ENCODE measurements at regions not wholly inside any gene's neighbourhood (a gene's known extent, or its start where the extent isn't known, plus 50 kb on each side); places are given as distances from the start of the nearest gene placed in this dataset.

DNA sequence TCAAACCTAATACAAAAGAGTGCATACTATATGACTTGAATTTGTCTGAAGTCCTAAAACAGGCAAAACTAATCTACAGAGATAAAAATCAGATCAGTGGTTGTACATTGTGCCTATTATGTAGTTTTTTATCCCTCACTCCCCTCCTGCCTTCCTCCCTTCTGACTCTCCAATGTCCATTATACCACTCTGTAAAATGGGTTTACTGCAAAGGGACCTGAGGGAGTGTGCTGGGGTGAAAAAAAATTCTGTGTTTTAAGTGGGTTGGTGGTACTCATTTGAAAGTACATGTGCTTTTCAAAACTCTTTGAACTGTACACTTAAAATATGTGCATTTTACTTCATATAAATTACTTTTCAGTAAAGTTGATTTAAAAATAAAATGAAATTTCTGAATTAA lies 89.0 kb upstream of the UBE2E3 start:
- no peak overlapping the region for H2AFZ ChIP-seq (ENCODE audit: low read depth, low read length, severe bottlenecking)
- no peaks in the 10 kb centered on the region for H3K79me2 ChIP-seq (ENCODE audit: insufficient read depth, low read length)
- H3K4me2 ChIP-seq (ENCODE audit: low read depth, low read length, poor library complexity, severe bottlenecking), result no peak overlapping the region
- no peaks in the 10 kb centered on the region for H3F3A ChIP-seq (ENCODE audit: insufficient read depth)
- no peak for TF ChIP-seq CTCF (IDR thresholded peaks at IDR 0.05; ENCODE audit: insufficient read depth, low read length, poor library complexity, severe bottlenecking)
- TF ChIP-seq EZH2phosphoT487 (conservative IDR thresholded peaks at IDR 0.05; ENCODE audit: low read length), result no peak
- H3K9ac ChIP-seq (ENCODE audit: low read length), result no peak overlapping the region
- no peaks in the 10 kb centered on the region for H3K27me3 ChIP-seq (ENCODE audit: low read length)
- H3K4me3 ChIP-seq (ENCODE audit: insufficient read depth, low read length, poor library complexity, severe bottlenecking), result no peak overlapping the region
- no peaks in the 10 kb centered on the region for H3K9me3 ChIP-seq (ENCODE audit: insufficient read depth, low read length)
- no peaks in the 10 kb centered on the region for H3K9me2 ChIP-seq (replicated peaks; ENCODE audit: insufficient read depth, low read length)
- H3K27ac ChIP-seq (ENCODE audit: low read depth, low read length), result no peak overlapping the region
- H3K36me3 ChIP-seq (ENCODE audit: low read length), result no peaks in the 10 kb centered on the region
- H4K20me1 ChIP-seq (ENCODE audit: low read depth, low read length), result no peaks in the 10 kb centered on the region

DNA sequence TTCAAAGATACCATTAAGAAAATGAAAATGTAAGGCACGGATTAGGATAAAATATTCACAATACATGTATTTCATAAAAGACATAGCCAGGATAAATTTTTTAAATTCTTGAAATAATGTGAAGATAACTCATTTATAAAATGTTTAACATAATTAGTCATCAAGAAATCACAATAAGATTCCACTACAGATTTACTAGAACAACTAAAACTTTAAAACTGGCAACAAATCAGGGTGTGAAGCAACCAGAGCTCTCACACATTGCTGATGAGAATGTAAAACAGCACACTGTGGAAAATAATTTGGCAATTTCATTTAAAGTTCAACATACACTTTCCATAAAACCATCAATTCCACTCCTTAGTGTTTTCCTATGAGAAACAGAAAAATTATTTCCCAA lies 89.6 kb upstream of the UBE2E3 start:
- no peak for TF ChIP-seq EZH2phosphoT487 (conservative IDR thresholded peaks at IDR 0.05; ENCODE audit: low read length)
- TF ChIP-seq CTCF (IDR thresholded peaks at IDR 0.05; ENCODE audit: insufficient read depth, low read length, poor library complexity, severe bottlenecking), result no peak
- Histone ChIP-seq H3K4me2 (ENCODE audit: low read depth, low read length, poor library complexity, severe bottlenecking) (no peak overlapping the region), H3K36me3 (ENCODE audit: low read length) (no peaks in the 10 kb centered on the region), H4K20me1 (ENCODE audit: low read depth, low read length) (no peaks in the 10 kb centered on the region), H3K9ac (ENCODE audit: low read length) (no peak overlapping the region), H3F3A (ENCODE audit: insufficient read depth) (no peaks in the 10 kb centered on the region), H3K79me2 (ENCODE audit: insufficient read depth, low read length) (no peaks in the 10 kb centered on the region), H3K4me3 (ENCODE audit: insufficient read depth, low read length, poor library complexity, severe bottlenecking) (no peak overlapping the region), H2AFZ (ENCODE audit: low read depth, low read length, severe bottlenecking) (no peak overlapping the region), H3K9me2 (replicated peaks; ENCODE audit: insufficient read depth, low read length) (no peaks in the 10 kb centered on the region), H3K27ac (ENCODE audit: low read depth, low read length) (no peak overlapping the region), H3K9me3 (ENCODE audit: insufficient read depth, low read length) (no peaks in the 10 kb centered on the region), H3K27me3 (ENCODE audit: low read length) (no peaks in the 10 kb centered on the region)

DNA sequence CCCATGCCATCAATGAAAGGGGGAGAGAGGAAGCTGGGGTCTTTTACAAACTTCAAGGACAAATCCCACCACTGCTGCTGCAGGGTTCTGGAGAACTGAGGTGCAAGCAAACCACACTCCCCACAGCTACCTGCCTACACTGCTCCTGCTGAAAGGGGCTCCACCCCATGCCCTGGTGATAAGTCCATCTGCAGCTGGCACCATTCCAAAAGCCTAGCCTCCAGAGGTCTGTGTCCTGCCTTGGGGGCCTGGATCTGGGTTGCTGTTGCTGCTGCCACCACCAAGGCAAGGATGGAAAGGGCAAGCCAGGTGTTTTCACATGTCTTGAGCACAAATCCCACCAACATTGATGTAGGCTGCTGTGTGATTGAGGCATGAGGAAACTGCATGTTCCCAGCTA lies 97.4 kb upstream of the UBE2E3 start:
- Histone ChIP-seq H3K36me3 (ENCODE audit: low read length) (no peaks in the 10 kb centered on the region), H3K9me2 (replicated peaks; ENCODE audit: insufficient read depth, low read length) (no peaks in the 10 kb centered on the region), H3F3A (ENCODE audit: insufficient read depth) (no peaks in the 10 kb centered on the region), H3K4me2 (ENCODE audit: low read depth, low read length, poor library complexity, severe bottlenecking) (no peak overlapping the region), H2AFZ (ENCODE audit: low read depth, low read length, severe bottlenecking) (no peak overlapping the region), H3K4me3 (ENCODE audit: insufficient read depth, low read length, poor library complexity, severe bottlenecking) (no peak overlapping the region), H3K9ac (ENCODE audit: low read length) (no peak overlapping the region), H3K27ac (ENCODE audit: low read depth, low read length) (no peak overlapping the region), H3K27me3 (ENCODE audit: low read length) (no peaks in the 10 kb centered on the region), H4K20me1 (ENCODE audit: low read depth, low read length) (no peaks in the 10 kb centered on the region), H3K9me3 (ENCODE audit: insufficient read depth, low read length) (no peaks in the 10 kb centered on the region), H3K79me2 (ENCODE audit: insufficient read depth, low read length) (no peaks in the 10 kb centered on the region)
- TF ChIP-seq EZH2phosphoT487 (conservative IDR thresholded peaks at IDR 0.05; ENCODE audit: low read length) (no peak), CTCF (IDR thresholded peaks at IDR 0.05; ENCODE audit: insufficient read depth, low read length, poor library complexity, severe bottlenecking) (no peak)

DNA sequence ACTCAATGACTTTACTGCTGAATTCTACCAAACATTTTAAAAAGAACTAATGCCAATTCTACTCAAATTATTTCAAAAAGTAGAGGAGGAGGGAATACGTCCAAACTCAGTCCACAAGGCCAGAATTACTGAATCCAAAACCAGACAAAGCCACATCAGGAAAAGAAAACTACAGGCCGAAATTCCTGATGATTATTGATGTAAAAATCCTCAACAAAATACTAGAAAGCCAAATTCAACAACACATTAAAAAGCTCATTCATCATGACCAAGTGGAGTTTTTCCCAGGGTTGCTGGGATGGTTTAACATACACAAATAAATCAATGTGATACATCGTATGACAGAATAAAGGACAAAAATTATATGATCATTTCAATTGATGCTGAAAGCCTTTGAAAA lies 103.9 kb upstream of the UBE2E3 start:
- H3K9ac ChIP-seq (ENCODE audit: low read length), result no peak overlapping the region
- H3K27me3 ChIP-seq (ENCODE audit: low read length), result no peaks in the 10 kb centered on the region
- H3F3A ChIP-seq (ENCODE audit: insufficient read depth), result no peaks in the 10 kb centered on the region
- TF ChIP-seq CTCF (IDR thresholded peaks at IDR 0.05; ENCODE audit: insufficient read depth, low read length, poor library complexity, severe bottlenecking) (no peak), EZH2phosphoT487 (conservative IDR thresholded peaks at IDR 0.05; ENCODE audit: low read length) (no peak)
- H4K20me1 ChIP-seq (ENCODE audit: low read depth, low read length), result no peaks in the 10 kb centered on the region
- H3K9me3 ChIP-seq (ENCODE audit: insufficient read depth, low read length), result no peaks in the 10 kb centered on the region
- H3K79me2 ChIP-seq (ENCODE audit: insufficient read depth, low read length), result no peaks in the 10 kb centered on the region
- no peak overlapping the region for H3K4me2 ChIP-seq (ENCODE audit: low read depth, low read length, poor library complexity, severe bottlenecking)
- H2AFZ ChIP-seq (ENCODE audit: low read depth, low read length, severe bottlenecking), result no peak overlapping the region
- no peak overlapping the region for H3K4me3 ChIP-seq (ENCODE audit: insufficient read depth, low read length, poor library complexity, severe bottlenecking)
- no peak overlapping the region for H3K27ac ChIP-seq (ENCODE audit: low read depth, low read length)
- H3K9me2 ChIP-seq (replicated peaks; ENCODE audit: insufficient read depth, low read length), result no peaks in the 10 kb centered on the region
- H3K36me3 ChIP-seq (ENCODE audit: low read length), result no peaks in the 10 kb centered on the region

Measured in SU-DHL-6 (cell line).